Astrocyte of the spinal cord (primary cell): ENCODE measurements at regions not wholly inside any gene's neighbourhood (a gene's known extent, or its start where the extent isn't known, plus 50 kb on each side); places are given as distances from the start of the nearest gene placed in this dataset.

ENCODE experiments used
- DNase-seq: peaks from one replicate; pipeline ENCODE4 v3.0.0; 2011; ENCODE audit warnings: low read depth, low spot score
- H3K4me3 ChIP-seq: 2 replicates; pipeline ENCODE4 v1.5.1; 2011; ENCODE audit warnings: low read depth, mild to moderate bottlenecking, low read length, moderate library complexity
- in situ Hi-C: cut with HindIII; loops from 2 replicates; pipeline ENCODE4 v1.10.0; 2017; ENCODE audit warnings: low sequenced_read_pairs
- TF ChIP-seq, protein P1 (sequence below): IDR thresholded peaks from 2 replicates; pipeline ENCODE4 v1.5.1; 2012; ENCODE audit warnings: low read depth, mild to moderate bottlenecking, low read length, inconsistent platforms

- in situ Hi-C loops = no loop called here
- DNase-seq = peak; percentile 91
- no peak overlapping the region for H3K4me3 ChIP-seq
- TF ChIP-seq, protein P1, sequence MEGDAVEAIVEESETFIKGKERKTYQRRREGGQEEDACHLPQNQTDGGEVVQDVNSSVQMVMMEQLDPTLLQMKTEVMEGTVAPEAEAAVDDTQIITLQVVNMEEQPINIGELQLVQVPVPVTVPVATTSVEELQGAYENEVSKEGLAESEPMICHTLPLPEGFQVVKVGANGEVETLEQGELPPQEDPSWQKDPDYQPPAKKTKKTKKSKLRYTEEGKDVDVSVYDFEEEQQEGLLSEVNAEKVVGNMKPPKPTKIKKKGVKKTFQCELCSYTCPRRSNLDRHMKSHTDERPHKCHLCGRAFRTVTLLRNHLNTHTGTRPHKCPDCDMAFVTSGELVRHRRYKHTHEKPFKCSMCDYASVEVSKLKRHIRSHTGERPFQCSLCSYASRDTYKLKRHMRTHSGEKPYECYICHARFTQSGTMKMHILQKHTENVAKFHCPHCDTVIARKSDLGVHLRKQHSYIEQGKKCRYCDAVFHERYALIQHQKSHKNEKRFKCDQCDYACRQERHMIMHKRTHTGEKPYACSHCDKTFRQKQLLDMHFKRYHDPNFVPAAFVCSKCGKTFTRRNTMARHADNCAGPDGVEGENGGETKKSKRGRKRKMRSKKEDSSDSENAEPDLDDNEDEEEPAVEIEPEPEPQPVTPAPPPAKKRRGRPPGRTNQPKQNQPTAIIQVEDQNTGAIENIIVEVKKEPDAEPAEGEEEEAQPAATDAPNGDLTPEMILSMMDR = no peak
These were observed 248.6 kb upstream of the KRR1 start for GRCh38 chr12:75759842-75760572.

DNA sequence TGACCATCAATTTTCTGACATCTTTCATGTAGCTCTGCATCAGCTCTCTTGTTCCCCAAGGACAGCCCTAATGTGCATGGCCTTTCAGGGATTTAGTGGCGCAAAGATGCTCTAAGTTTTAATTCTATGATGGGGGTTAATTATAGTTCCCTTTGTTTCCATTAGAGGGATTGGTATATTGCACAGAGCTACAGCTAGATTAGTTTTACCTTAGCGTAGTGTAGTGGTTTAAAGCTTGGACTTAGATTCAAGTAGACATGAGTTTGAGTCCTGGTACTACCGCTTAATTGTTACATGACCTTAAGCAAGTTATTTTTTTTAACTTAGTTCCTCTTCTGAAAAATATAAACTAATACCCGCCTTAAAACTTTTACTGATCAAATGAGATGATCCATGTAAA is 247.8 kb upstream of the KRR1 start:
- H3K4me3 ChIP-seq = no peak overlapping the region
- in situ Hi-C loops = no loop called here
- TF ChIP-seq, protein P1 = no peak
- DNase-seq = no peak

GRCh38 chr12:75756771-75757170 is 245.4 kb upstream of the KRR1 start:
- TF ChIP-seq, protein P1 = no peak
- H3K4me3 ChIP-seq = no peak overlapping the region
- in situ Hi-C loops = no loop called here
- no peak for DNase-seq

DNA sequence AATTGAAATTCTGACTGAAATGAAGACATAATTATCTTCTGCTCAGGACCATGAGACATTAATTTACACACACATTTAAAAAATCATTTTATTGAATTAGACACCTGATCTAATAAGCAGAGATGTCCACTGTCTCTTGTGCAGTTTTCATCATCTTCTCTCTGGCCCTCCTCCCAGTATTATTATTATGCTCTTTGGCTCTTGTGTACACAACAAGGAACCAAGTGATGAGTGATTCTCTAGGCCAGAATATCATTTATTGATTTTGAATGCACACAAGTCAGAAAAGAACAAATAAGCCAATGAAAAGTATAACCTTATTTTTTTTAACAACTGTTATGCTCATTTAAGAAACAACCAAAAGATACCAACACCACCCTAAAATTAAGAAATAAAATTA is 244.7 kb upstream of the KRR1 start:
- in situ Hi-C loops = no loop called here
- DNase-seq = no peak
- no peak overlapping the region for H3K4me3 ChIP-seq
- TF ChIP-seq, protein P1 = no peak

DNA sequence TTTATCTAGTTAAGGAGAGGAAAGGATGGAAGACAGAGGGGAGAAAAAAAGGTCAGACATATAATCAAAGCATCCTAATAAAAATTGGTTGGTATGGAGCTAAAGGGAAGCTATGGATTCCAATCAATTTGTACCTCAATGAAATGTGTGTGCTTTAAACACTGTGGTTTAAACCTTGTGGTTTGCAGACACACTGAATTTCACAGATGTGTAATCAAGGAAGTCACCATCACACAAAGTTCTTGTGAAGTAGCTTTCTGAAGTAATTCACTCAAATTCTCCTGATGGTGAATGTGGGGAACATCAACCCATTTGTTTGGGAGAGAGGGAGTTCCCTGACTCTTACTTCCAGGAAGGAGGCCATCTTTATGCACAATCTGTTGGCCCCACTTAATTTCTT is 243.3 kb upstream of the KRR1 start:
- DNase-seq = no peak
- in situ Hi-C loops = no loop called here
- TF ChIP-seq, protein P1 = no peak

DNA sequence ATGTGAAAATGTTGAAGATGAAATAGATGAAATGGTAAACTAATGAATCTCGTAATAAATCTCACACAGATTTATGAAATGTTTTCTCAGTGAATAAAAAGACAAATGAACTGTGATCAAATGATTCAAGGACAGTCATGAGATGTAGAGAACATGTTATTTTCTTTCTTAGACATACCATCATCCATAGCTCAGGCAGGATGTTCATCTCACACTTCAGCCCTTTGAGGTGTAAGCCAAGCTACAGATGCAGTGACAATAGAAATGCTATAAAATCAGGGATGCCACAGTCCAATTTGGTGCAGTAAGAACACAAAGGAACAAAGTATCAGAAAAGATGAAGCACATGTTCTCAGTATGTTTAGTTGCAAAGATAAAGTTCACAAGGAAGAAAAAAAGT is 242.7 kb upstream of the KRR1 start:
- in situ Hi-C loops = no loop called here
- TF ChIP-seq, protein P1 = no peak
- H3K4me3 ChIP-seq = no peak overlapping the region
- DNase-seq = no peak

More for the DNA sequence above, 243.3 kb upstream of the KRR1 start:
- H3K4me3 ChIP-seq = no peak overlapping the region
